GM21619 (cell line): ENCODE measurements at regions not wholly inside any gene's neighbourhood (a gene's known extent, or its start where the extent isn't known, plus 50 kb on each side); places are given as distances from the start of the nearest gene placed in this dataset.

ENCODE experiments used
- ATAC-seq: cut with Tn5 transposase; IDR thresholded peaks from one replicate; pipeline ENCODE4 v1.9.1; 2021; ENCODE audit not compliant: unreplicated experiment

DNA sequence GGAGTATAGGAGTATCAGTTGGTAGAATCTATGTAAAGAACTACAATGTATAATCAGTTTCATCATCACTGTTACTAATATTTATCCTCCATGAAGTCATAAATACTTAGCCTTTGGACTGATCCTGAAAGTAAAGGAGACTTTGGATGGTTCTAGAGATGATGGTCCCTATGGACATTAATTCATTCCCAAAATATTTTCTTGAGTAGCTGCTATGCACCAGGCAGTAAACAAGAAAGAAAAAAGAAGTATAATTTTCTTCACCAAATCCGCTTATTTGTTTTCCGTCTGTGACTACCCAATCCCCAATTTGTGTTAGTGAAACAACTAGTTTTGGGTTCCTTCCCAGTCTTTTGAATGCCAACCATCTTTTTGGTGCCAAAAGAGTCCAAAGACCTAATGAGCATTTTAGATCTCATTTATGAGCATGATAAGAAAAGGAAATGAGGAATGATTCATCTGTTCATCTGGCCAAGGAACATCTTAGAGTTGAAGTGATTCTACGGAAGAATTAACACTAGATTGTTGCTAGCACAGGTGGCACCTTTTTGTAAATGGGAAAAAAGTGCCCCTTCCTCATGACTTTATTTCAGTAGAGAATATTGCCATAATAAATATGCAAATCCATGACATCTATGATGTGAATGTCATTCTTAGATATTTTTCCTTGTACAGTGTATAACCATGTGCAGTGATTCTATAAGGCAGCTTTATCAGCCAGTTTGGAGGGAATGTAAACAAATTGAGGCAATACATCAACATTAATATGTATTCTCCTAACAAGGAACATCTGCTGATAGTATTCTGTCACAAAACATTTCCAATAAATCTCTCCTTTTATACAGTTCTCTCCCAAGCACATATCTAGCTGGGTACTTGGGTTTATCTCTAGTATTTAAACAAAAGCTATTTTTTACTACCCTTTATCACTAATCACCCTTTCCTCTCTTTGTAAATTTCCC, 85.1 kb upstream of the CCDC91 start:
- no peak for ATAC-seq

GRCh38 chr12:28107679-28108078, 82.6 kb upstream of the CCDC91 start:
- ATAC-seq: no peak

GRCh38 chr12:28108599-28108998, 81.7 kb upstream of the CCDC91 start:
- ATAC-seq: no peak

- no peak for ATAC-seq
Measured at GRCh38 chr12:28110329-28110728, 79.9 kb upstream of the CCDC91 start.

- no peak for ATAC-seq
Measured at GRCh38 chr12:28114488-28114887, 75.8 kb upstream of the CCDC91 start.

DNA sequence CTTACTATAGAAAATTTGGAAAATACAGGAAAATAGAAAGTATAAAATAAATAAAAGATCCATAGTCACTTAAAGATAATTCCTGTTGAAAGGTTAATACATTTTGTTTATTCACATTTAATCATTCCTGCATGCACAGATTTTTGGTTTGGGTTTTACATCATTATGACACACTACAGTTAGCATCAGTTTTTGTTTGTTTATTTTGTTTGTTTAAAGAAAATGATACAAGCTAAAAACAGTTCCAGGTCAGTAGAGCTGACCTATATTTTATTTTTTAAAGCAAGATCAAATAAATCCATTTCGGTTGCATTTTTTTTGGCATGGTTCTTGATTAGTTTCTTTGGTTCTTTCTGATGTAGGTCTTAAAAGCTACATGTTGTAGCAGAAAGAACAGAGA, 68.8 kb upstream of the CCDC91 start:
- no peak for ATAC-seq

- ATAC-seq: no peak
Measured at GRCh38 chr12:28121899-28122655, 68.2 kb upstream of the CCDC91 start.

- ATAC-seq: no peak
Measured at GRCh38 chr12:28122756-28123155, 67.5 kb upstream of the CCDC91 start.

- no peak for ATAC-seq
Measured at GRCh38 chr12:28127455-28127854, 62.8 kb upstream of the CCDC91 start.

GRCh38 chr12:28129031-28129430, 61.2 kb upstream of the CCDC91 start:
- no peak for ATAC-seq

DNA sequence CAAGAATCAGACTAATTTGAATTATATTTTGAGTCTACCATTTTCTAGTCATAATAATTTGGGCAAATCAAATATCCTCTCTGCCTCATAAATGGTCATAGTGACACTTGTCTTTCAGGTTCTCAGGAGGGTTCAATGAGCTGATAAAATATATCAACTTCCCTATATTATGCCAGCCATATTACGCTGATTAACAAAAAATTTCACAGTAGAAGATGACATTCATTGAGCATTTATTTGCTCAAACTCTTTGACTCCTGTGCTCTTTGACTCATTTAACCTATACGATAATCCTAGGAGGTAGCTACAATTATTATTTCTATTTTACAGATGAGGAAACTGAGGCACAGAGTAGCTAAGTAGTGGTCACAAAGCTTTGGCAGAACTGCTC, 60.0 kb upstream of the CCDC91 start:
- ATAC-seq: no peak

GRCh38 chr12:28130625-28131598, 59.3 kb upstream of the CCDC91 start:
- ATAC-seq: no peak

DNA sequence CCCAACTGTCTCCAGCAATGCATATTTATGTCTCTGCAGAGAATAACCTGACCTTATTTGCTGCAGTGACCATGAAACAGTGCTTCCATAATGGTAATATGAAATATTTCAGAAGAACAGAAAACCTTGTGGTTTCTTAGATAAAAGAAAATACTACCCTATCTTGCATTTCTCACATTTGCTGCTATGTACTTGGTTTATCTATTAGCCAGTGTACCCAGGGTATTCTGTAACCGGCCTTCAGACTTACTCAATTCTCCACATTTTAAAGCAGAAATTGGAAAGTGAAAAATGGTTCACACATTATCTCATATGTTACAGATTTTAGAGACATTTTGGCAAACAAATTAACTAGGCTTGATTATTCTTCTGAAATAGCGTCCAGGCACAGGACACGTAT, 57.9 kb upstream of the CCDC91 start:
- no peak for ATAC-seq

- no peak for ATAC-seq
Measured at GRCh38 chr12:28135801-28136439, 54.3 kb upstream of the CCDC91 start.

DNA sequence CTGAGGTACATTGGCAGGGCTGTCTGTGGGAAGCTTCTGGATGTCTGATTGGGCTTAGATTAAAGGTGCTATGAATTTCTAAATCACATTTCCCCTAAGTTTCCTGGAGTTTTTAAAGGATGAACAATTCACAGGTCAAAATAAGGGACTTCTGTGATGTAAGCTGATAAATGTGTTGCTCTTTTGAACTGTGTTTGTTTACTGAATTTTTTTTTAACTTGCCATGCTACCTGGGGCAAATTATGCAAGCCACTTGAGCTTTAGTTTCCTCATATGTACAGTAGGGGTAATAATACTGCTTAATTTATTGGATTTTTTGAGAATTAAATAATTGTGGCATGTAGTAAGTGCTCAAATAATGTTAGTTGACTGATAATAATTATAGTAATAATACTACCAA, 52.8 kb upstream of the CCDC91 start:
- no peak for ATAC-seq

DNA sequence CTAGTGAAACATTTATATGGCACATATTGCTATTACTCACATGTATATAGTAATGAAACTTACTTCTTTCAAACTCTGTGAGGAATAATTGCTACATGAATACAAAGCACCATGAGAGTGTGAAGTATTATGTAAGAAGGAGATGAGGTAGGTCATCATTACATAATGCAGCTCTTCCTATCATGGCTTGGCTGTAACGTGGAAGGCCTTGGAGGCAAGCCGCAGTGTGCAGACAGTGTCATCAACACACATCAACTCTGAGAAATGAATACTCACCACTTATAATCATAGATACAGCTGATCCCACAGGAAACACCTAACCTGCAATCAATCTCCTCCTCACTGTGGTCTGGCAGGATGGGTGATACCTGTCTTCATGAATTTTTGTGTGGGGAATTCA, 49.9 kb upstream of the CCDC91 start:
- ATAC-seq: no peak
